ENCODE measurements at regions not wholly inside any gene's neighbourhood (a gene's known extent, or its start where the extent isn't known, plus 50 kb on each side); places are given as distances from the start of the nearest gene placed in this dataset.

DNA sequence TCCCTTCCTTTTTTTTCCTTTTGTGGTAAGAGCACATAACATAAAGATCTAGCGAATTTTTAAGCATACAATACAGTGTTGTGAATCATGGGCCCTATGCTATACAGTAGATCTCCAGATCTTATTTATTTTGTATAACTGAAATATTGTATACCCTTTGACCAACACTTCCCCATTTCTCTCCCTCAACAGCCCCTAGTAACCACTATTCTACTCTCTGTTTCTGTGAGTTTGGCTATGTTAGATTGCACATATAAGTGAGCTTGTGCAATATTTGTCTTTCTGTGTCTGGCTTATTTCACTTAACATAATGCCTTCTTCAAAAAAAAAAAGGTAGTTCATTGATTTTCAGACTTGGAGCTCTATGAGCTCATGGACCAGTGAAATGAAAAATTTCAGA, 180.5 kb downstream of the C11orf91 start:
- no peak for DNase-seq

DNA sequence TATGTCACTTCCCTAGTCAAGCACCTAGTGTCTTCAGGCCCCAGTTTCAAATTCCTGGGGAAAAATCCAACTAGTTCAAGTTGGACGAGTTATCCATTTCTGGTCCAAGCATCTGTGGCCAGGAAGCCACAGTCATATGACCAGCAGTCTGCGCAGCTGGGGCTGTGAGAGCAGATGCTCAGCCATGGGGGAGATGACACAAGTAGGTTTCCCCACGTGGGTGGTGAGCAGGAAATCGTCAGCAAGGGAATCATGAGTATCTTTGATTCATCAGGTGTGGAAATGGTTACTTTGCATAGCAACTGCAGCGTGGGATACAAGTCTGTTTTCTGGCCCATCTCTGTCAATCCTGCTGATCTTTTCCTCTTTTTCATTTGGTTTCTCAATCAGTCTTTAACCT, 185.3 kb downstream of the C11orf91 start:
- DNase-seq: no peak

DNA sequence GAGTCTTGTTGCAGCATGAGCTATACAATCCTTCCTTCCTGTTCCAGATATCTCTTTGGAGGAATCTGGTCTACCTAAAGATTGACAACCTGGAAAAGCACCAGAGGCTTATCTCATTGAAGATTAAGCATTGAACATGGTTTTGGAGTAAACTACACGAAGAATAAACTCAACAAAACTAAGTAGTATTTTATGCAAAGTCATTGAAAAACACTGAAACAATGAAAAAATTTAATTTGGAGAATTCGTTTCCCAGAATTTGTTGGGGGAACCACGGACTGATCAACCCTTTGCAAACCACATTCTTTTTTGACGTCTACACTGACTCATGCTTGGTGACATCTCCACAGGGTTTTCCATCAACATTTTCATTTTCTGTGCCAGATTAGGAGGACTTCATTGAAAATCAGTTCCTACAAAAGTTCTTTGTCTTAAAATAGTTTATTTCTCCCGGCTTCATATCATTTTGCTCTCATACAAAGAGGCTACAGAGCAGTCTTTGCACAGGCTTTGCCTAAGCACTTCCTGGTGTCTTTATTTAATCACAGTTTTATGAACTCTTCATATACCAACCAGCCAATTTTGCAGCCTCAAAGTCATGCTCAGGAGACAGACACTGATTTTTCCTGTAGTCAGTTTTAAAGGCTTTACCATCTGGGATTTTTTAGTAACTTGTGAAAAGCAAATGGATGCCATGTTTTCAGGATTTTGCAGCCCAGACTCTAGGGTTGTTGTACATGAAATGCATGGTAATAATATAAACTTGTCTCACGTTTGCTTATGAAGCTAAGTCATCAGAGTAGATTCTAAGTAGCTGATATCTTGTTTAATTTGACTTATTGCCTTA, 186.3 kb downstream of the C11orf91 start:
- DNase-seq: no peak

DNA sequence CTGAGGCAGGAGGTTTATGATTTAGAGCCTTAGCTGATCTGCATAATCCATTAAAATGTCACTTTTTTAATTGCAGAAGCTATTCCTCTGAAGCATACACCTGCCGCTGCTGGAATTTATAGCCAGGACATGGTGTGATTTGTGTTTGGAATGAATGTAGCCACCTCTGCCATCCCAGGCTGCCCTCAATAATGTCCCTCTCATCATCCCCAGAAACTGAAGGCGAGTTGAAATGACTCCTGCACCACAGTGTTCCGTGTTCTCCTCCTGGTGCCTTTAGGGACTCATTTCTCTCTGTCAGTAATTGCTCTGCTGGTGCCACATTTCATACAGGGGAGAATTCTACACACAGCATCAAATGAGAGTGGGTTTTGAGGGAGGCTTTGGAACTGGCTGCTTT, 191.0 kb downstream of the C11orf91 start:
- DNase-seq: no peak

DNA sequence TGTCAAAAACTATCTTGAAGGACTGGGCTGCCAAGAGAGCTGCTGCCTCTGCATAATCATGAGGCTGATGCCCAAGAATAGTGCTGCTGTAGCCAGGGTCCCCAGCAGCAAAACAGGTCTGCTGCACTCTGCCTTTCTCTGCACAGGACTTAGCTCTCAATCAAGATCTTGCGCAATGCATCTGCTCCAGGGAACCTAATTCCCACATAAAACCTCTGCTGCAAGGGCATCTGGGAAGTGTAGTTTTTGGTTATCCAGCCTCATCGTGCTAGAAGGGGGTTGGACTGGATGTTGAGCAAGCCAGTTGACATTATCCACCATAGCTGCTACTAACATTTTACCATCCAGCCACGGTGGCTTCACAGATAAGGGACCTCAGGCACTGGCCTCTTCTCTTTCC, 192.7 kb downstream of the C11orf91 start:
- no peak for DNase-seq

DNA sequence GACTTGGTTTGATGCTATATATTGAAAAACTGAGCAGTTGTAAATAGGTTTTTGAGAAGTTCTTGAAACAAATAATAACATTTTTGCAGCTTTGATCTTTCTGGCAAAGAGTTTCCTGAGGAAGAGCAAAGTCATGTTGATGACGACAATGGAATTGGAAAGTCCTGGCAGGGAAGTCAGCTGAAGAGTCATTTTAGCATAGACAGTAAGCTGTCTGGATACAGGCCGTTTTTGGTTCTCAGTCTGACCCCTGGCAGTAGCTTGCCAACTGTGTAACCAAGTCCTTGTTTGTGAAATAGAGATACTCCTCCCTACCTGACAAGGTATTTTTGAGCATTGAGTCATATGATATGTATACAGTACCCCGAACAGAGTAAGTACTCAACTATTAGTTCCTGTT, 193.3 kb downstream of the C11orf91 start:
- DNase-seq: no peak

DNA sequence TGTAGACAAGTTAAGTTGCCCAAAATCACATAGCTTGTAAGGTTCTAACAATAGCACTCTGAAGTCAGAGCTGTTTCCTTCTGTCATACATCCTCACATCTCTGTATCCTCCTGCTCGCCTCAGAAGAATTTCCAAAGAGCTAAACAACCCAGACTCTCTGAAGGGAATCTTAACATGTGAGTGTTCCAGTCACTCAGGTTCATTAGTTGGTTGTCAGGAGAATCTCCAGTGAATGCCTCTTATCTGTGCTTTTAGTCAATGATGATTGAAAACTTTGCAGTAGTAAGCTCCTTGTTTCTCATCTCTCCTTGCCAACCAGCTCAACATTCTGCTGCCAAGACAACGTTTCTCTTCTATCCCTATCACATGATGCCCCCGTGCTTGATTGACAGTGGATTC, 195.5 kb downstream of the C11orf91 start:
- DNase-seq: no peak

DNA sequence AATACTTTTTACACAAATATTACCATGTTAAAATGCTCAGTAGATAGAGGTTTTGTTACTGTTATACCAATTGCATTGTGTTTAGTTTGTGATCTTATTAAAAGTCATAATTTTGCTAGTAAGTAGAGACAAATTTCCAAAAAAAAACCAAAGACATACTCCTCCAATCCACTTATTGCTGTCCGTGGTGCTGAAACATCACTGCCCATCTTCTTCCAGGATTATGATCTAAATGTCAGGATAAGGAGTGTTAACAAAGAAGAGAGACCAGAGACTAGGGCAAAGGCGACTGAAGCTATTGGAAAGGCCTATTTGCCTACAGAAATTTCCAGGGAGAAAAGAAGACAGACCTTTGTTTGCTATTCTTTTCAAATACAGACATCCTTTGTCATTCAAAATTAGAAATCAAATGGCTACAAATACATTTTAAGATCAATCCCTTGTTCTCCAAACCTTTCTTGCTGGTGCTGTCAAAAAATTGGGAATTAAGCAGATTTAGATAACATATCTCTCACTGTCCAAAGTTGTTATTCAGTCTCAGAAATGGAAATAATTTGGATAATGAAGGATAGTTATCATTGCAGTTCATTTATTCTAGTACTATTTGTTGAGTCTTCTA, 199.7 kb downstream of the C11orf91 start:
- no peak for DNase-seq

DNA sequence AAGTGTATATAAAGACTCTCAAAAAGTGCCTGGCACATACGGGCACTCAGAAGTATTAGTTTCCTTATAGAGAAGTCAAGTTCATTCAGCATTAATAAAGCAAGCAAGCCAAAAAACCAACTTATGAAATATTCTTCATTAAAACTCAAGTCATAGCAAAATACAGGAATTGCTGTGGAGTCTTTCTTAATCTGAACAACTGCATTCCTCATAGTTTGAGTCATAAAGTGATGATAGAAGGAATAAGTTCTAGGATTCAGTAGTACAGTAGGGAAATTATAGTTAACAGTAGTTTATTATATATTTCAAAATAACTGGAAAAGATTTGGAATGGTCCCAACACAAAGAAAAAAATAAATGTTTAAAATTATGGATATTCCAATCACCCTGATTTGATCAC, 200.3 kb downstream of the C11orf91 start:
- DNase-seq: no peak

DNA sequence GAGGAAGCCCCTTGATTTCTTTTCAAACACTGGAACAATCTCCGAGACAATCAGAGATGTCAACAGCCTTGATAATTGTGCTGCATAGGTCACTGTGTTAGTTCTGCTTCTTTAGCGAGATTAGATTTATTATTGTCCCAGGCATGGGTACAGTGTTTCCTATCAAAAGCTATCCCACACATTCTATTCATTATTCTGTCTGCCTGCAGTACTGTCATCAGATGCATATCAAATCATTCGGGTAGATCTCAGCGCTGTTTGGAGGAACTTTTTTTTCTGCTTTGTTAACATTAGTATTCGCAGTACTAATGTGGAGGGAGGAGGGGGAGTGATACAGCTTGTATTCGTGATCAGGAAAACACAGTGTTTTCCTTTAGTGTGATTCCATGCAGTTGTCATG, 208.0 kb downstream of the C11orf91 start:
- DNase-seq: no peak

DNA sequence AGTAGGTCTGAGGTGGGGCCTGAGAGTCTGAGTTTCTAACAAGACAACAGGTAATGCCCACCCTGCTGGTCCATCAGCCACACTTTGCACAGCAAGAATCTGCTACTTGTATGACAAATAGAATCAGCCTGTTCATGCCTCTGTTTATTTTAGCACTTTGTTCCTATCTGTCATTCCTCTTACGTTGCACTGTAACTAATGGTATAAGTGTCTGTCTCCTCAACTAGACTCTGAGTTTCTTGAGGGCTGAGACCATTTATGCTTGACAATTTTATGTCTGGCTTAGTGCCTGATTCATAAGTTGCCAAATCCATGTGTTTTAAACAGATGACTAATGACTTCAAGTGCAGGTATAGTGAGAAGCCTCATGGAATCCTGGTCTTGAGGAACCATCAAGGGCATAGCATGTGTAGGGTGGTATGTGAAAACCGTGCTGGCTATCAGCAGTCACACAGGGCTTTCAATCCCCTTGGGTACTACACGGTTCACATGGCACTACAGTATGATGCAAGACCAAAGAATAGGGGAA, 209.7 kb downstream of the C11orf91 start:
- DNase-seq: no peak

DNA sequence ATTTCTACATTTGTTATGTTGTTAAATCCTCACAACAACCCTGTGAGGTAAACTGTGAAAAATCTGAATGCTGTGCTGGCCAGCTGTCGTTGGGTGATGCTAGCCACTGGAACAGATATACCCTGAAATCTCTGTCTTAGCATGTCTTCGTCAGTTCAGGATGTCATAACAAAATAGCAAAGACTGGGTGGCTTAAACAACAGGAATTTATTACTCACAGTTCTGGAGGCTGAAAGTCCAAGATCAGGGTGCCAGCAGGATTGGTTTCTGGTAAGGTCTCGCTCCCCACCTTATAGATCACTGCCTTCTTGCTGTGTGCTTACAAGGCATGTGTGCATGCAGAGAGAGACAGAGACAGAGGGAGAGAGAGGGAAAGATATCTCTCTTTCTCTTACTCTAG, 211.7 kb downstream of the C11orf91 start:
- DNase-seq: no peak

DNA sequence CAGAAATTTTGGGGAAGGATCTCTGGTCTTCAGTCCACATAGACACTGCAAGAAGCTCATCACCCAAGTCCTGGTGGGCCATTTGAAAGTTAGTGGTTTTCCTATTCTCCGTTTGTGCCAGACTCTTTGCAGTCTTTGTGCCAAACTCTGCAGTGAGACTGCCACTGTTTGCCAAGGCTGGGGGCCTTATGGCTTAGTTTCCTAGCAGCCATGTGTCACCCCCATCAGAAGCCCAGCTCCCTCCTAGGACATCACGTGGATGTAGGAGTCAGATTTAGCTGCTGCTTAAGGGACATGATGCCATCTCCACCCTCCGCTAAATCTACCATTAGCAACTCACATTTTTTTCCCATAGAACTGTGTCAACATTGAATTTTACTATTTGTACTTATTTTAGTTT, 220.0 kb downstream of the C11orf91 start:
- no peak for DNase-seq

DNA sequence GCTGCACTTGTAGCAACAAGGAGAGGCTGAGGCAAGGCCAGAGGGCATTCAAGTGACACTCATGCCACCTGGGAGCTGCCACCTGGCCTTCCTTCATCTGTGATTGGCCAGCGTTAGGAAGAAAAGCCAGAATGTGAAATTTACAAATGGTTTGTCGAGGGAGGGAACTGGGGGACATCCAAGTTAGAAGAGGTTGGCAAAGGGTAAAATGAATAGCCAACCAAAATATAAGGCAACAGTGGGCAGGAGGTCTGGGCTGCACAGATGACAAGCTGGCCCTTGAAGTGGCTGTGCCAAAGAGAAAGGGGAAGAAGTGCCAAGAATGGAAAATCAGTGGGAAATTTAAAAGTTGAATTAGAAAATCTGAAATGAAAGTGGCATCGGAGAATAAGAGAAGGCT, 221.4 kb downstream of the C11orf91 start:
- no peak for DNase-seq

DNA sequence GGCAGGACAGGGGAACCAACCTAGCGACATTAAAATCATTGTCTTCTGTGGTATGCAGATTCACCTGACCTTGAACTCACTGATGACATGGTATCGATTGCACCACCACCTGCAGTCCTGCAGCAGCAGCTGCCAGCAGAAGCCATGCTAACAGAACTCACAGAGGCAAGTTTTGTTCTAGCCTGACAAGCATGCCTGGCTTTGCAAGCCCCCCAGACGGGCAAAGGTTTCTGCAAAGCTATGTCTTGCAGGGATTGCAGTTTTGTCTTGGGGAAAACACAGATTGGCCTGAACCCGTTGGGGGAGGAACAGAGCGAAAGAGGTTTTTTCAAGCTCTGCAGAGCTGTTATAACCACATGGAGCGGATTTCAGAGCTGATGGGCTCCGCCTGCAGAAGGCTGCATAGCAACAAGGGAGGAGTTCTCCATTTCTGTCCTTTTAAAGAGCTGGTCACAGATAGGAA, 221.0 kb downstream of the HIPK3 start:
- no peak for DNase-seq

DNA sequence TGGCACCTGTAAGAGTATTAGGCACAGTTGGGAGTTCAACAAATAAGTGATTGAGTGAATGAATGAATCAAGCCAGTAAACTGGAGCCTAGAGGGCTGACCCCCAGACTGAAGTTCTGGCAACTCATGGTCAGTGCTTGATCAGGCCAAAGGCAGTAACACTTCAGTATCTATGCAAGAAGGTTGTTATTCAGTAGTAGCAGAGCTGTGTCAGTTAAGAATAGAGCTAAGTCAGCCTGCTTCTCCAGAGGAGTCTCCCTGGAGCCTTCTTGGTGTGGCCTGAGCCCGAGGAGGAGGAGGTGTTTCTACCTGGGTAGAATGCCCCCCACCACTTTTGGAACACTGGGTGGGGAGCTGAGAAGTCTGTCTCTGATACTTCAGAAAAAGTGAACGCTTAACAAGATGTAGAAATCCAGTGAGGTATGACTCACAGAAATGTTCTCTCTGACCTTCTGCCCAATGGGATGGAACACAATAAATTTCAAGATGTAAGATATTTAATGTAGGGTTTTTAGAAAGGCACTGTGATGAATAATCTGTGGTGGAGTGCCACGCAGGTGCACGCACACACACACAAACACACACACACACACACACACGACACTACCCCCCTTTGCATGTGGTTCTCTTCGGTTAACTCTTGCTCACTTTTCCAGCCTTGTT, 219.9 kb downstream of the HIPK3 start:
- no peak for DNase-seq

DNA sequence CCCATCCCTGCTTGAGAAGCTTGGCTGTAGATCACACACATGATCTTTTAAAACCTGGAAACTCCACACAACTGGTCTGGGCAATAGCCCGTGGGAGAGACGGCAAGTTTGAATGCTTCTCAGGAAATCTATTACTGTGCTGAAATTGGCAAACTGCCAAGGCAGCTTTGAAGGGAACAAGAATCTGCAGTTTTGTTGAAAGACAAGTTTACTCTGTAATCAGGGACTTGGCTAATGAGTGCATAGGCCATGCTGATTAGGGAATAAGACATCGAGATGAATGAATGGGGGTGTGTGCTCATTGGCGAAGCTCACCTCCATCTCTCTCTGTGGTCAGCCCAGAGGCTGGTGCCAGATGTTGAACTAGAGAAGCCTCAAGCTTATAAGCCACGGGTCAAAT, 218.8 kb downstream of the HIPK3 start:
- DNase-seq: no peak

DNA sequence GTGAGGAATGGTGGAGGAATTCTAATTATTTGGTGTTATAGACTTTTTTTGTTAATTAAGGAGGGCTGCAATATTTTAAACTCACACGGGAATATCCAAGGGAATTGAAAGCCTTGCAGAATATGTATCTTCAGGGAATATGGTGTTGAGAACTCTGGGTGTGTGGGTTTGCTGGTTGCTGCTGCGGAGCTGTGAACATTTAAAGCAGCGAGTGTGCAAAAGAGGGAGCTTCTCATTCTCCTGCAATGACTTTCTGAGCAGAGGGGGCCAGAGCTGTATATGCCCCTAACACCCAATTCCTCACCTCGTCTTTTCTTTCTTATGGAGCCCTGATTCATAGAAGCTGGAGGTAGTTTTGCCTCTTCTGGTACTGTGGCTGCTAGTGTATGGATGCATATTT, 217.7 kb downstream of the HIPK3 start:
- DNase-seq: no peak

DNA sequence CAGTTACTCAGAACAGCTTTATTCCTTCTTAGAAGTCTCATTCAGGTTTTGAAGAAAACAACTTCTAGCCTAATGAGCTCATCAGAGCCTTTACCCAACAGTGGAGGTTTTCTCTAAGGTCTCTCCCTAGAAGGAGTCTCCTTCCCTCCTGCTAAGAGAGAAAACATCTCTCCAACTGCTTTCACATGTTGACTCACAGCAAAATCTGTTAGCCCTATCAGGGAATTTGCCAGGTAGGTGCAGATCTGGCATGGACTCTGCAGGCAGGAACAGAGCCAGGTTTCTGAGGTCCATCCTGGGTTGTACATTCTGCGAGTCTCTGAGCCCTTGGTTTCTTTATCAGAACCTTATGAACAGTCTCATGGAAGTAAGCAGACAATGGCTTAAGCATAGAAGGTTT, 214.4 kb downstream of the HIPK3 start:
- DNase-seq: no peak

DNA sequence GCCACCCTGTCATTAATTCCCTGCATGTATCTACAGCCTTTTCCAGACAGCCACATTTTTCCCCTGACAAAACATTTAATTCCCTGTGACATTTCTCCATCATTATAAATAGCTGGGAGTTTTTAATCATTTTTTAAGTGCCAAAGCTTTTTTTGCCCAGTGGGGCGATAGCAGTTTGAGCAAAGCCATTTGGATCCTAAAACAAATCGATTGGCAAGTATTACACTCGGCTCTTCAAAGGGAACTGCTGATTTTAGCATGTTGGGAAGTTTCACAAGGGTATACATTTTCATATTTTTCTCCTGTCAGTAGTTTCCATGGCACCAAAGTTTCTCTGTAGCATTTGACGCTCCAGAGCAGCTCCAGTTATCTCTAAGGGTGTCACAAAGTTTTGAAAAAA, 210.8 kb downstream of the HIPK3 start:
- no peak for DNase-seq

DNA sequence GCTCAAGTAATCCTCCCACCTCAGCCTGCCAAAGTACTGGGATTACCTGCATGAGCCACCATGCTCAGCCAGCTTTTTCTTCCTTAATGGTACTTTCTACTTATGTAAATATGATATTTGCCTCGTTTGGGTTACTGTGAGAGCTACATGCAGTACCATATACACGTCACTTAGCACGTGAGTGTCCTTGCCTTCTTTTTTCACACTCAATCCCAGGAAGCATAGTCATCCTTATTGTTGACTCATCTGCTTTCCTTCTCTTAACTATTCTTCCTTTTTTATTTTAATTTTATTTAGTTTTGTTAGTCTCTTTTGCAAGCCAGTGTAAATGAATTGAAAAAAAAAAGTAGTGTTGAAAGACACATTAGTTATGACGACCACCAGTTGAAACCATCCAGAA, 205.9 kb downstream of the HIPK3 start:
- DNase-seq: no peak

DNA sequence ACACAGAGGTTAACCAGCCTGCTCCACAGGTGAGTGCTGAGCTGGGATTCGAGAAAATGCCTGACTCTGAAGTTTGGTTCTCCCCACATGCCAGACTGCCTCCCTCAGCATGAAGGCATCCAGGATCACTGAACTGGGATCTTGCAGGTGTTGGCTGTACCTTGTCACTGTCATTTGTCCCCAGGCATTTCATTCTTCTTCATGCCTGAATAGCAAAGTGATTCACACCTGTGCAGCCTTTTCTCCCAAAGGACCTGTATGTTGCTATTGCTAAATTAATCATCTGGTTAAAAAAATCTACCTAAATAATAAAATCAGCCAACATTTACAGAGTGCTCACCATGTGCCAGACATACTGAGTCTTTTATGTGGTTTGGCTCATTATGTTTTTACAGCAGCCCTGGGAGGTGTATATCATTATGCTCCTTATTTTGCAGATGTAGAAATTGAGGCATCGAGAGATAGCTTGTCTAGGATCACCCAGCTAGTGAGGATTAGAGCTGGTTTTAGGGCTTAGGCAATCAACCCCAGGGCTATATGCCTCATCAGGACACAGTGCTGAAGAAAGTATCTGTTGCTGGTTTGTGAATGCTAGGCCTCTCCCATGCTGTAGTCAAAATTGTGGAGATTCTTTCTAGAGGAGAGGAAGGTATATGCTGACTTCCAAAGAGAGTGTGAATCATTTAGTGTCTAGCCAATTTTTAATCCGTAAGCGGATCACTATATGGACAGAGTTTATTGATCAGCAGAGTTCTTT, 204.4 kb downstream of the HIPK3 start:
- no peak for DNase-seq

DNA sequence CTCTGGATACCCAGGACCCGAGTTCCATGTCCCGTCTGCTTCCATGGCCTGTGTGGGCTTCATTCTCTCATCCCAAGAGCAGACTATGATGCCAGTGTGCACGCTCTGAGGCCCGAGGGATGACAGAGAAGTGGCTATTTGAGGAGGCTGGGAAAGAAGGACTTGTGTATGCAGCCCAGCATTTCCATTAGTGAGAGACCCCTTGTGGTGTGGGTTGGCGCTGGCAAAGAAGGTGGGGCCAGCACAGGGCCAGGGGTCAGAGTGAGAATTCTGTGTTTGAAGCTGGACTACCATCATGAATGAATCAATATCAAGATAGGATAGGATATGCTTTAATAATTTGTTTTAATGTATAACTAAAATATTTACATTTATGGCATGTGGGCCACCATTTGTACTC, 200.8 kb downstream of the HIPK3 start:
- DNase-seq: no peak
